ENCODE measurements at regions not wholly inside any gene's neighbourhood (a gene's known extent, or its start where the extent isn't known, plus 50 kb on each side); places are given as distances from the start of the nearest gene placed in this dataset.

- TF ChIP-seq EZH2 (IDR thresholded peaks at IDR 0.05) (no peak), POLR2AphosphoS5 (IDR thresholded peaks at IDR 0.05; ENCODE audit: borderline replicate concordance, low read depth, low read length) (no peak), FOXP2 (optimal IDR thresholded peaks at IDR 0.05; ENCODE audit: control extremely low read depth, extremely low read length, insufficient read depth) (no peak)
Measured at GRCh38 chr1:55781003-55781402, 565.8 kb upstream of the USP24 start.
